Neutrophil (primary cell): ENCODE measurements at regions not wholly inside any gene's neighbourhood (a gene's known extent, or its start where the extent isn't known, plus 50 kb on each side); places are given as distances from the start of the nearest gene placed in this dataset.

Experiments
- H3K27ac ChIP-seq: fragments of 200-600 bp; sonication (generic); 2 replicates; pipeline ENCODE4 v1.5.1; 2016; ENCODE audit warnings: mild to moderate bottlenecking, moderate library complexity
- H3K27me3 ChIP-seq: fragments of 200-600 bp; sonication (generic); 2 replicates; pipeline ENCODE4 v1.6.0; 2016; ENCODE audit warnings: mild to moderate bottlenecking
- H3K36me3 ChIP-seq: fragments of 200-600 bp; sonication (generic); 2 replicates; pipeline ENCODE4 v1.5.1; 2017
- H3K4me1 ChIP-seq, 2 experiments: fragments of 200-600 bp in 1 of 2; sonication (generic) in 1 of 2; 1 replicate in 1 of 2; 2 replicates in 1 of 2; pipeline versions ENCODE4 v1.5.1 to v1.6.1; 2013 to 2016; ENCODE audit warnings: low read depth in 1 of 2, low read length in 1 of 2, mild to moderate bottlenecking in 1 of 2, moderate library complexity in 1 of 2; ENCODE audit not compliant: control insufficient read depth in 1 of 2, insufficient read depth in 1 of 2
- H3K4me3 ChIP-seq, 2 experiments: fragments of 200-600 bp in 1 of 2; sonication (generic) in 1 of 2; 1 replicate in 1 of 2; 2 replicates in 1 of 2; pipeline ENCODE4 v1.5.1; 2013 to 2016; ENCODE audit warnings: low read depth in 1 of 2, low read length in 1 of 2, mild to moderate bottlenecking in 1 of 2, moderate library complexity in 1 of 2
- H3K9me3 ChIP-seq: fragments of 200-600 bp; sonication (generic); 2 replicates; pipeline ENCODE4 v1.5.1; 2016
- TF ChIP-seq, protein P1 (sequence below): fragments of 200-600 bp; sonication (generic); IDR thresholded peaks from 2 replicates; pipeline ENCODE4 v1.5.1; 2016; ENCODE audit warnings: antibody characterized with exemption

DNA sequence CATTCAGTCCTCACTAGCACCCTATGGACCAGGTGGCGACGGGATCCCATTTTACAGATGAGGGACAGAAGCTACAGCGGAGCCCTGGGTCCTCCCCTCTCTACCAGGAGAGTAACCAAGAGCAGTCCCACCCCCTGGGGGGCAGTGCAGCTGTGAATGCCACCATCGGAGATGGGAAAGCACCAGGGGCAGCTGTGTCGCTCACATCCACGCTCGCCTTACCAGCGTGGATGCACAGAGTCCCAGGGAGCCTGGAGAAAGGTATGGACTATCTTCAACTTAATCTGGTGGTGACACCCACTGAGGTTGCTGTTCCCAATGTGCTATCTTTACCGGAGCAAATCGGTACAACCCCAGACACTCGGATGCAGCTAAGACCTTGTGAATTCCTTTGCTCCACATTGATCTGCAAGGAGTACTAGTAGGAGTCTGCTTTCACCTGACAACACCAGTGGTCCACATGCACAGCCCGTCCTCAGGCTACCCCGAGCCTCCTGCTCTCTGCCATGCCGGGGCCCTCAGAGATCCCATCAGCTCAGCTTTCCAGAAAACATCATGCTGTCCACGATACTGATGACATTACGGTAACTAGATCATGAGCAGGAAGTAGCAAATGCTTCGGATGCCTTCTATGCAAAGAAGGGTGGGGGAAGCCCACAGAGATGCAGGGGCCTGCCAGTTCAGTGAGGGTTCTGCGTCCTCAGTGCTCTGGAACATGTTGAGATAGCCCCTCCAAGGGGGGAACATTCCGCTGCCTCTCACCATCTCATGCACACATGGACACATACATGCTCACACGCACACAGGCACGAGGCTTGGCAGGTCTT lies 126.0 kb downstream of the CTTN start:
- Histone ChIP-seq H3K27ac (no peak overlapping the region), H3K27me3 (peaks cover 38% of the 10 kb centered on the region), H3K4me3 (no peak overlapping the region), H3K4me1 (no peaks in the 10 kb centered on the region), H3K9me3 (no peaks in the 10 kb centered on the region), H3K36me3 (no peaks in the 10 kb centered on the region)
- TF ChIP-seq, protein P1, sequence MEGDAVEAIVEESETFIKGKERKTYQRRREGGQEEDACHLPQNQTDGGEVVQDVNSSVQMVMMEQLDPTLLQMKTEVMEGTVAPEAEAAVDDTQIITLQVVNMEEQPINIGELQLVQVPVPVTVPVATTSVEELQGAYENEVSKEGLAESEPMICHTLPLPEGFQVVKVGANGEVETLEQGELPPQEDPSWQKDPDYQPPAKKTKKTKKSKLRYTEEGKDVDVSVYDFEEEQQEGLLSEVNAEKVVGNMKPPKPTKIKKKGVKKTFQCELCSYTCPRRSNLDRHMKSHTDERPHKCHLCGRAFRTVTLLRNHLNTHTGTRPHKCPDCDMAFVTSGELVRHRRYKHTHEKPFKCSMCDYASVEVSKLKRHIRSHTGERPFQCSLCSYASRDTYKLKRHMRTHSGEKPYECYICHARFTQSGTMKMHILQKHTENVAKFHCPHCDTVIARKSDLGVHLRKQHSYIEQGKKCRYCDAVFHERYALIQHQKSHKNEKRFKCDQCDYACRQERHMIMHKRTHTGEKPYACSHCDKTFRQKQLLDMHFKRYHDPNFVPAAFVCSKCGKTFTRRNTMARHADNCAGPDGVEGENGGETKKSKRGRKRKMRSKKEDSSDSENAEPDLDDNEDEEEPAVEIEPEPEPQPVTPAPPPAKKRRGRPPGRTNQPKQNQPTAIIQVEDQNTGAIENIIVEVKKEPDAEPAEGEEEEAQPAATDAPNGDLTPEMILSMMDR = no peak

DNA sequence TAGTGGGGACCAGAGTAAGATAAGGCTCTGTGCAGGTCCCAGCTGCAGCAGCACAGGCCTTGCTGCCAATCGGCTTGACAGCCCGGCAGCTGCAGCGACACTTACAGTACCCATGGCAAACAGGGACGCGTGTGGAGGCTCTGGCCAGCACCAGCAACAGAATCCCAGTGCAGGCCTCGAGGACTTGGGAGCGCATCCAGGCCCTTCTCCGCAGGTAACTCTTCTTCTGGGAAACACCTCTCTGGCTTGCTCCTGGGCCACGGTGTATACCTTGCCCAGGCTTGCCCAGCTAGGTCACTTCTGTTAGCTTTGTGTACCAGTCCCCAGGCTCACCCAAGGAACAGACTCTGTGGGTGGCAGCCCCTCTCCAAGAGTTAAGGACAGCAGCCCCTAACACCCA lies 126.7 kb downstream of the CTTN start:
- Histone ChIP-seq H3K4me1 (no peaks in the 10 kb centered on the region), H3K27ac (no peak overlapping the region), H3K9me3 (no peaks in the 10 kb centered on the region), H3K27me3 (peaks cover 36% of the 10 kb centered on the region), H3K36me3 (no peaks in the 10 kb centered on the region), H3K4me3 (no peak overlapping the region)
- TF ChIP-seq, protein P1 = no peak

DNA sequence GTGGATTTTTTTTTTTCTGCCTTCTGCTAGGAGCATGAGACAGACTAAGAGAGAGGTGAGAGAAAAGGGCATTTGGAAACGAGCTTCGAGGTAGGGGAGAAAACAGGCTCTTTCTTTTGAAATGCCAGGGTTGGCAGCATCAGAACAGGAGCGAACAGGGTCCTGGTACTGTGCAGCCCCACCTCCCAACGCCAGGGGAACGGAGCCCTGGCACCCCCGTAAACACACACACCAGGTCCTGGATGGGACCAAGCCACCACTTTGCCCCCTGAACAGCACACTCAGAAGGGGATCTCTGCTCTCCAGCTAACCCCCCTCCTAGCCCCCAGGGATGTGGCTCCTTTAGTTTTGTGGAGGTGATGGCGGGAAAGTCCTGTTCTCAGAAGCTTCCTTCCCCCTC lies 127.1 kb downstream of the CTTN start:
- Histone ChIP-seq H3K27me3 (peaks cover 32% of the 10 kb centered on the region), H3K9me3 (no peaks in the 10 kb centered on the region), H3K27ac (no peak overlapping the region), H3K4me3 (no peak overlapping the region), H3K4me1 (no peaks in the 10 kb centered on the region), H3K36me3 (no peaks in the 10 kb centered on the region)
- TF ChIP-seq, protein P1 = no peak

DNA sequence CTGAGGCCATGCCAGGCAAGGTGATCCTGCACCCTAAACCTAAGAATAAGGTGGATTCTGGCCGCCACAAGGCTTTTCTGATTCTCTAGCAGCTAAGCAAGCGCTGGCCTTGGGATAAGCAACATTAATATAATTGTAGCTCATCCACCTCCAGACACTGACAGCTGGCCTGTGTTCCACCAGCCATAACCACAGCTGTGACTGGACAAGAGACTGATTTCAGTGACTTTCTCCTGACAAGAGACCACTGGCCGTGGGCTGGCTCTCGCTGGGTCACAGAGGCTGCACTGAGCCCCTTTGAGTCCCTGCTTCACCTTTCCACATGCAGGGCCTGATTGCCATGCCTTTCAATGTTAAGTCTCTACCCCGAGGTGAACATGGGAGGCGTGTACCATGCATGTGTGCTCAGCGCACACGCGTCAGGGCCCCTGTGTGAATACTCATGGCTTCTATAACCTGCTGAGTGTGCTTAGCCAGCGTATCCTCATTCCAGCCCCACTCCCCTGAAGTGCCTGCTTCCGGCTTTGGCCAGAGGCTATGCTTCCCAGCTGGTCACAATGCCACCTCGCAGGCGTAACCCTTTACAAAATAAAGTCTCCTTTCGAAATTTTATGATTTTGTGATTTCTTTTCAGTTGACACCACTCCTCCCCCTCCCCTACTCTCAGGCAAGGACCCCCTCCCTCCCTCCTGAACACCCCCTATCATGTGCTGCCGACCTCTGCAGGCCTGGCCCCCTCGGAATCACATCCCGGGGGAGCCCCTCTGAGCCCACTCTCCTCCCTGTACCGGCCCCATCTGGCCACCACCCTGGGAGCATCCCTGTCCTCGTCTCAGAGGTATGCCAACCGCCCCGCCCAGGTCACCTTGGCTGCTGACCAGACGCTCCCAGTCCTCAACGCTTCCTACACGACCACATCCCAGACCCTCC lies 128.1 kb downstream of the CTTN start:
- no peaks in the 10 kb centered on the region for H3K9me3 ChIP-seq
- TF ChIP-seq, protein P1 = no peak
- no peaks in the 10 kb centered on the region for H3K36me3 ChIP-seq
- no peak overlapping the region for H3K4me3 ChIP-seq
- no peak overlapping the region for H3K27ac ChIP-seq
- H3K27me3 ChIP-seq = peaks cover 23% of the 10 kb centered on the region
- H3K4me1 ChIP-seq = no peaks in the 10 kb centered on the region

DNA sequence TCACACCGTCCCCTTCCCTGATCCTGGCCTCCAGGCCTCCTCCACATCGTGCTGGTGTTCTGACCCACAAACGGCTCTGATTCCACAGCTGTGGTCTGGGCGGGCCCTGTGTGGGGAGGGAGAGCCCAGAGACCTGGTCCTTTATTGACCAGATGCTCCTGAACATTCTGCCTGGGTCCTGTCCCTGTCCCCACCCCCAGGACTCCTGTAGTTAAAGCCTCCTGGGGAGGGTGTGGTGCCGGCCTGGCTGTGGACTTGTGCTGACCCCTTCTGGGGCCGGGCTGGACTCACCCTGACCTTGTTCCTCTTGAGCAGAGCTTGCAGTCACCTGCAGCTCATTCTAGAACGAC lies 128.7 kb downstream of the CTTN start:
- no peaks in the 10 kb centered on the region for H3K9me3 ChIP-seq
- no peaks in the 10 kb centered on the region for H3K4me1 ChIP-seq
- no peaks in the 10 kb centered on the region for H3K36me3 ChIP-seq
- H3K4me3 ChIP-seq = no peak overlapping the region
- no peak overlapping the region for H3K27ac ChIP-seq
- H3K27me3 ChIP-seq = peaks cover 16% of the 10 kb centered on the region
- TF ChIP-seq, protein P1 = no peak
